ENCODE measurements at regions not wholly inside any gene's neighbourhood (a gene's known extent, or its start where the extent isn't known, plus 50 kb on each side); places are given as distances from the start of the nearest gene placed in this dataset.

GRCh38 chrX:11967986-11968869, 170.0 kb upstream of the FRMPD4 start:
- CTCF ChIA-PET (ENCODE audit: unreplicated experiment): no interaction called here
- no peaks in the 10 kb centered on the region for H3K4me1 ChIP-seq (ENCODE audit: insufficient read depth, low read length, poor library complexity, severe bottlenecking)
- no TSS peak for BruUV-seq (replicated peaks)

GRCh38 chrX:11968991-11969390, 169.3 kb upstream of the FRMPD4 start:
- POLR2A ChIA-PET: interaction anchor here (0.6 kb wide), 1 partner anchor 38 kb away, joined by 3 read pairs; no protein-coding TSS in a partner anchor
- BruUV-seq (replicated peaks): no TSS peak
- H3K79me2 ChIP-seq (ENCODE audit: insufficient read depth, low read depth, low read length): no peaks in the 10 kb centered on the region
- H3K9me2 ChIP-seq (ENCODE audit: insufficient read depth, low read length): no peaks in the 10 kb centered on the region
- no peak for DNase-seq (ENCODE audit: low spot score)
- CTCF ChIA-PET (ENCODE audit: unreplicated experiment): no interaction called here
- H3K4me2 ChIP-seq (ENCODE audit: low read length): no peak overlapping the region
- TF ChIP-seq EZH2phosphoT487 (IDR thresholded peaks at IDR 0.05; ENCODE audit: borderline replicate concordance, low read depth, low read length): no peak
- TF ChIP-seq, protein P1, sequence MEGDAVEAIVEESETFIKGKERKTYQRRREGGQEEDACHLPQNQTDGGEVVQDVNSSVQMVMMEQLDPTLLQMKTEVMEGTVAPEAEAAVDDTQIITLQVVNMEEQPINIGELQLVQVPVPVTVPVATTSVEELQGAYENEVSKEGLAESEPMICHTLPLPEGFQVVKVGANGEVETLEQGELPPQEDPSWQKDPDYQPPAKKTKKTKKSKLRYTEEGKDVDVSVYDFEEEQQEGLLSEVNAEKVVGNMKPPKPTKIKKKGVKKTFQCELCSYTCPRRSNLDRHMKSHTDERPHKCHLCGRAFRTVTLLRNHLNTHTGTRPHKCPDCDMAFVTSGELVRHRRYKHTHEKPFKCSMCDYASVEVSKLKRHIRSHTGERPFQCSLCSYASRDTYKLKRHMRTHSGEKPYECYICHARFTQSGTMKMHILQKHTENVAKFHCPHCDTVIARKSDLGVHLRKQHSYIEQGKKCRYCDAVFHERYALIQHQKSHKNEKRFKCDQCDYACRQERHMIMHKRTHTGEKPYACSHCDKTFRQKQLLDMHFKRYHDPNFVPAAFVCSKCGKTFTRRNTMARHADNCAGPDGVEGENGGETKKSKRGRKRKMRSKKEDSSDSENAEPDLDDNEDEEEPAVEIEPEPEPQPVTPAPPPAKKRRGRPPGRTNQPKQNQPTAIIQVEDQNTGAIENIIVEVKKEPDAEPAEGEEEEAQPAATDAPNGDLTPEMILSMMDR (conservative IDR thresholded peaks at IDR 0.05; ENCODE audit: low read length): no peak
- no peaks in the 10 kb centered on the region for H4K20me1 ChIP-seq (ENCODE audit: insufficient read depth, low read length)
- H3K27ac ChIP-seq (ENCODE audit: low read depth, low read length, poor library complexity, severe bottlenecking): no peak overlapping the region
- H2AFZ ChIP-seq (ENCODE audit: low read length): no peak overlapping the region
- H3K36me3 ChIP-seq (ENCODE audit: insufficient read depth, low read length): no peaks in the 10 kb centered on the region
- no peak overlapping the region for H3K4me3 ChIP-seq (ENCODE audit: low read depth, low read length, poor library complexity, severe bottlenecking)
- H3K9me3 ChIP-seq (ENCODE audit: low read length): no peaks in the 10 kb centered on the region
- no peaks in the 10 kb centered on the region for H3K4me1 ChIP-seq (ENCODE audit: insufficient read depth, low read length, poor library complexity, severe bottlenecking)
- intact Hi-C loops (cut with micrococcal nuclease; ENCODE audit: unreplicated experiment): no loop called here

More at GRCh38 chrX:11967986-11968869, 170.0 kb upstream of the FRMPD4 start:
- Histone ChIP-seq H3K4me2 (ENCODE audit: low read length) (no peak overlapping the region), H3K27ac (ENCODE audit: low read depth, low read length, poor library complexity, severe bottlenecking) (no peak overlapping the region), H3K9me2 (ENCODE audit: insufficient read depth, low read length) (no peaks in the 10 kb centered on the region), H4K20me1 (ENCODE audit: insufficient read depth, low read length) (no peaks in the 10 kb centered on the region), H3K9me3 (ENCODE audit: low read length) (no peaks in the 10 kb centered on the region), H2AFZ (ENCODE audit: low read length) (no peak overlapping the region), H3K79me2 (ENCODE audit: insufficient read depth, low read depth, low read length) (no peaks in the 10 kb centered on the region), H3K36me3 (ENCODE audit: insufficient read depth, low read length) (no peaks in the 10 kb centered on the region), H3K4me3 (ENCODE audit: low read depth, low read length, poor library complexity, severe bottlenecking) (no peak overlapping the region)
- no peak for DNase-seq (ENCODE audit: low spot score)
- intact Hi-C loops (cut with micrococcal nuclease; ENCODE audit: unreplicated experiment): no loop called here
- POLR2A ChIA-PET: interaction anchor here (0.7 kb wide), 1 partner anchor 21 kb away, joined by 8 read pairs; no protein-coding TSS in a partner anchor
- no peak for TF ChIP-seq EZH2phosphoT487 (IDR thresholded peaks at IDR 0.05; ENCODE audit: borderline replicate concordance, low read depth, low read length)
- TF ChIP-seq, protein P1 (conservative IDR thresholded peaks at IDR 0.05; ENCODE audit: low read length): no peak

Data from OCI-LY7 (cell line).